ENCODE measurements at regions not wholly inside any gene's neighbourhood (a gene's known extent, or its start where the extent isn't known, plus 50 kb on each side); places are given as distances from the start of the nearest gene placed in this dataset.

DNA sequence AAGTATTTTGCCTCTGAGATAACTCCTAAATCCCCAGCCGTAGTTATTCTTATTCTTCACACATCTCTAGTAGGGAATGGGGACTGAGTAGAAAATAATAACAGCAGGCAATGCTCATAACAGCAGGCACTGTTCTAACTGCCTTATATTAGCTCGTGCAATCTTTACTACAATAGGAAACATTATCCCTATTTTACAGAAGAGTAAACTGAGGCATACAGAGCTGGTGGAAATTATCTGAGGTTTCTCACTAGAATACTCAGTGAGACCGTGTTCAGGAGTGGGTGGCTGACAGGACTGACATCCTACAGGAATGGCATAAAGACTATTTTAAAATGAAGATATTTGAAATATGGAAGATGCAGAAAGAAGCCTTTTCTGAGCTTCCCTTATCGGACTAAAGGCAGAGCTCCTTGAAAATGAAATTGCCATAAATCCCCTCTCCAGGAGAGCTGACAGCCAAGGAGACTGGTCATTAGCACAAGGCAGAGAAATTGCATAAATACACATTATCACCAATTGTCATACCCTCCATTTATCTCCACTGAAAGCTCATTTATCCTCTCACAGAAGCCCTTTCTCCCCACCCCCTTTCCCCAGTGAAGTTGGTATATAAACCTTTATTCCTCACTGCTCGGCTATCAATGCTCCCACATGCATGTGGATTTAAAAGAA lies 93.9 kb downstream of the RASSF10 start:
- in situ Hi-C loops (cut with HindIII; ENCODE audit: low pct_unique_long_range_greater_than_20kb, low sequenced_read_pairs): no loop called here
- Histone ChIP-seq H3K36me3 (ENCODE audit: control insufficient read depth, insufficient read depth, low read length) (no peaks in the 10 kb centered on the region), H3K4me3 (ENCODE audit: low read depth in 2 of 2, low read length in 2 of 2) (no peak overlapping the region), H3K27me3 (ENCODE audit: control insufficient read depth, insufficient read depth, low read length) (0 out of 2 replicates have a peak, but pooled peaks cover 2% of the 10 kb centered on the region), H3K9me3 (ENCODE audit: control insufficient read depth, insufficient read depth, low read depth, low read length) (no peaks in the 10 kb centered on the region), H3K27ac (ENCODE audit: low read length) (no peak overlapping the region), H3K4me1 (ENCODE audit: control insufficient read depth, insufficient read depth, low read length) (no peaks in the 10 kb centered on the region)
- TF ChIP-seq POLR2AphosphoS5 (IDR thresholded peaks at IDR 0.05; ENCODE audit: low read depth, low read length) (no peak), REST (IDR thresholded peaks at IDR 0.05; ENCODE audit: insufficient read depth in 1 of 2, low read depth in 2 of 2, low read length in 1 of 2) (no peak)
- TF ChIP-seq, protein P1, sequence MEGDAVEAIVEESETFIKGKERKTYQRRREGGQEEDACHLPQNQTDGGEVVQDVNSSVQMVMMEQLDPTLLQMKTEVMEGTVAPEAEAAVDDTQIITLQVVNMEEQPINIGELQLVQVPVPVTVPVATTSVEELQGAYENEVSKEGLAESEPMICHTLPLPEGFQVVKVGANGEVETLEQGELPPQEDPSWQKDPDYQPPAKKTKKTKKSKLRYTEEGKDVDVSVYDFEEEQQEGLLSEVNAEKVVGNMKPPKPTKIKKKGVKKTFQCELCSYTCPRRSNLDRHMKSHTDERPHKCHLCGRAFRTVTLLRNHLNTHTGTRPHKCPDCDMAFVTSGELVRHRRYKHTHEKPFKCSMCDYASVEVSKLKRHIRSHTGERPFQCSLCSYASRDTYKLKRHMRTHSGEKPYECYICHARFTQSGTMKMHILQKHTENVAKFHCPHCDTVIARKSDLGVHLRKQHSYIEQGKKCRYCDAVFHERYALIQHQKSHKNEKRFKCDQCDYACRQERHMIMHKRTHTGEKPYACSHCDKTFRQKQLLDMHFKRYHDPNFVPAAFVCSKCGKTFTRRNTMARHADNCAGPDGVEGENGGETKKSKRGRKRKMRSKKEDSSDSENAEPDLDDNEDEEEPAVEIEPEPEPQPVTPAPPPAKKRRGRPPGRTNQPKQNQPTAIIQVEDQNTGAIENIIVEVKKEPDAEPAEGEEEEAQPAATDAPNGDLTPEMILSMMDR (IDR thresholded peaks at IDR 0.05): no peak
- BruUV-seq (replicated peaks): no TSS peak
- CTCF ChIA-PET: no interaction called here
- no peak for ATAC-seq
- no peak for DNase-seq (ENCODE audit: low read depth, low spot score)
- POLR2A ChIA-PET: no interaction called here
- intact Hi-C loops (cut with micrococcal nuclease; ENCODE audit: unreplicated experiment): no loop called here

DNA sequence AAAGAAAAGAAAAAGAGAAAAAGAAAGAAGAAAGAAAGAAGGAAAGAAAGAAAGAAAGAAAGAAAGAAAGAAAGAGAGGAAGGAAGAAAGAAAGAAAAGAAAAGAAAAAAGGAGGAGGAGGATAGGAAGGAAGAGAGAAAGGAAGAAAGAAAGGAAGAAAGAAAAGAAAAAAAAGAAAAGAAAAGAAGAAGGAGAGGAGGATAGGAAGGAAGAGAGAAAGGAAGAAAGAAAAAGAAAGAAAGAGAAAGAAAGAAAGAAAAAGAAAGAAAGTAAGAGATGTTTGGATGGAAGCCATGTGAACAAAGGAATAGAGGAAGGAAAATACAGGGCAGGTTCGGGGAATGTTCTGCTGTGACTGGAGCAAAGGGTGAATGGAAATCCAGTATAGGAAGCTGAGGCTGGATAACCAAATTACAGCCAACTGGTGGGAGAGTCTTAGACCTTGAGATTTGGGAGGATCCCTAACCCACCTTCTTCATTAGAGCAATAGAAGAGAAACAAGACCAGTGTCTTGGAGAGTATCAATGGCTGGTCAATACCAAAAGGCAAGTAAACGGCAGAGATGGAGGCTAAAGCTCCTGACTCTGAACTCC lies 94.9 kb downstream of the RASSF10 start:
- Histone ChIP-seq H3K27me3 (ENCODE audit: control insufficient read depth, insufficient read depth, low read length) (0 out of 2 replicates have a peak, but pooled peaks cover 2% of the 10 kb centered on the region), H3K27ac (ENCODE audit: low read length) (no peak overlapping the region), H3K9me3 (ENCODE audit: control insufficient read depth, insufficient read depth, low read depth, low read length) (no peaks in the 10 kb centered on the region), H3K4me1 (ENCODE audit: control insufficient read depth, insufficient read depth, low read length) (no peaks in the 10 kb centered on the region), H3K36me3 (ENCODE audit: control insufficient read depth, insufficient read depth, low read length) (no peaks in the 10 kb centered on the region), H3K4me3 (ENCODE audit: low read depth in 2 of 2, low read length in 2 of 2) (no peak overlapping the region)
- ATAC-seq: no peak
- BruUV-seq (replicated peaks): no TSS peak
- ChIA-PET CTCF (no interaction called here), POLR2A (no interaction called here)
- DNase-seq (ENCODE audit: low read depth, low spot score): no peak
- intact Hi-C loops (cut with micrococcal nuclease; ENCODE audit: unreplicated experiment): no loop called here
- no peak for TF ChIP-seq POLR2AphosphoS5 (IDR thresholded peaks at IDR 0.05; ENCODE audit: low read depth, low read length)
- no peak for TF ChIP-seq SIN3A (IDR thresholded peaks at IDR 0.05; ENCODE audit: borderline replicate concordance, insufficient read depth, low read depth, low read length)
- no peak for TF ChIP-seq REST (IDR thresholded peaks at IDR 0.05; ENCODE audit: insufficient read depth in 1 of 2, low read depth in 2 of 2, low read length in 1 of 2)
- TF ChIP-seq, protein P1 (IDR thresholded peaks at IDR 0.05): no peak
- no peak for TF ChIP-seq TCF7L2 (IDR thresholded peaks at IDR 0.05; ENCODE audit: low read depth, low read length)
- in situ Hi-C loops (cut with HindIII; ENCODE audit: low pct_unique_long_range_greater_than_20kb, low sequenced_read_pairs): no loop called here

Measured in Panc1 (cell line).